Right hindlimb (tissue), 1 donor: ENCODE measurements at regions not wholly inside any gene's neighbourhood (a gene's known extent, or its start where the extent isn't known, plus 50 kb on each side); places are given as distances from the start of the nearest gene placed in this dataset.
A peak's percentile ranks its signal among the peaks of the same experiment; 100 is the strongest.
"Not testable (repeated sequence)": the region's sequence is repeated elsewhere in the genome, so short reads cannot be mapped to it uniquely, and the experiment has no call there.

Experiments used
- DNase-seq: peaks from one replicate; pipeline ENCODE4 v3.0.0-alpha.2; 2018

- DNase-seq = no peak
Measured at GRCh38 chr17:31746884-31747495, 112.1 kb downstream of the COPRS start.

- DNase-seq = no peak
Measured at GRCh38 chr17:31745964-31746600, 113.0 kb downstream of the COPRS start.

GRCh38 chr17:31744511-31744951 lies 114.5 kb downstream of the COPRS start:
- DNase-seq = no peak

GRCh38 chr17:31743797-31744196 lies 115.2 kb downstream of the COPRS start:
- DNase-seq = peak; percentile 68

GRCh38 chr17:31741371-31741770 lies 117.7 kb downstream of the COPRS start:
- DNase-seq = no peak

- peak; percentile 80 for DNase-seq
Measured at GRCh38 chr17:31740611-31741082, 118.4 kb downstream of the COPRS start.

- no peak for DNase-seq
Measured at GRCh38 chr17:31738996-31739699, 119.9 kb downstream of the COPRS start.

GRCh38 chr17:31738488-31738887 lies 120.6 kb downstream of the COPRS start:
- no peak for DNase-seq

- no peak for DNase-seq
Measured at GRCh38 chr17:31738067-31738466, 121.0 kb downstream of the COPRS start.

GRCh38 chr17:31736855-31737625 lies 122.0 kb downstream of the COPRS start:
- DNase-seq = no peak

GRCh38 chr17:31733326-31733725 lies 125.7 kb downstream of the COPRS start:
- DNase-seq = no peak

- DNase-seq = not testable (repeated sequence)
Measured at GRCh38 chr17:31731585-31732154, 127.4 kb downstream of the COPRS start.

- DNase-seq = peak; percentile 43
Measured at GRCh38 chr17:31731118-31731517, 127.9 kb downstream of the COPRS start.

GRCh38 chr17:31726980-31727427 lies 132.0 kb downstream of the COPRS start:
- DNase-seq = no peak

GRCh38 chr17:31724619-31725018 lies 134.4 kb downstream of the COPRS start:
- no peak for DNase-seq

- DNase-seq = no peak
Measured at GRCh38 chr17:31724026-31724425, 135.0 kb downstream of the COPRS start.

- no peak for DNase-seq
Measured at GRCh38 chr17:31722251-31723056, 136.6 kb downstream of the COPRS start.

- no peak for DNase-seq
Measured at GRCh38 chr17:31721291-31722025, 137.6 kb downstream of the COPRS start.

- not testable (repeated sequence) for DNase-seq
Measured at GRCh38 chr17:31717251-31717650, 141.8 kb downstream of the COPRS start.

- no peak for DNase-seq
Measured at GRCh38 chr17:31715446-31715845, 143.6 kb downstream of the COPRS start.

- no peak for DNase-seq
Measured at GRCh38 chr17:31704483-31704882, 154.6 kb downstream of the COPRS start.
